AG04450 (cell line): ENCODE measurements at regions not wholly inside any gene's neighbourhood (a gene's known extent, or its start where the extent isn't known, plus 50 kb on each side); places are given as distances from the start of the nearest gene placed in this dataset.

Experiments used
- CTCF ChIA-PET: fragments of 300-600, 350-600 bp; formaldehyde crosslinking; extraction: SDS; loops from one replicate; lab custom pipeline; 2022; ENCODE audit warnings: antibody characterized with exemption, inconsistent platforms; lab: Charles Lee
- POLR2A ChIA-PET: fragments of 350-600 bp; formaldehyde crosslinking; extraction: SDS; loops from one replicate; lab custom pipeline; 2021; ENCODE audit warnings: antibody characterized with exemption, inconsistent platforms; lab: Yijun Ruan, JAX
- DNase-seq: peaks from one replicate; pipeline ENCODE4 v3.0.0-alpha.2; 2011; ENCODE audit warnings: low read depth, low spot score
- H3K27ac ChIP-seq: one replicate; pipeline ENCODE4 v1.5.1; 2012; ENCODE audit warnings: low read depth, low read length, control low read depth
- H3K27me3 ChIP-seq: one replicate; pipeline ENCODE4 v1.6.0; 2012; ENCODE audit warnings: low read length; ENCODE audit not compliant: control insufficient read depth, insufficient read depth
- H3K4me3 ChIP-seq: 2 replicates; pipeline ENCODE4 v1.5.1; 2011; ENCODE audit warnings: mild to moderate bottlenecking, low read depth, low read length, control low read depth
- H3K9me3 ChIP-seq: 2 replicates; pipeline ENCODE4 v1.5.1; 2012; ENCODE audit warnings: low read length; ENCODE audit not compliant: control insufficient read depth, insufficient read depth
- CTCF ChIP-seq: IDR thresholded peaks from 2 replicates; pipeline ENCODE4 v1.5.1; 2011; ENCODE audit warnings: low read depth, low read length, control low read depth, inconsistent platforms

DNA sequence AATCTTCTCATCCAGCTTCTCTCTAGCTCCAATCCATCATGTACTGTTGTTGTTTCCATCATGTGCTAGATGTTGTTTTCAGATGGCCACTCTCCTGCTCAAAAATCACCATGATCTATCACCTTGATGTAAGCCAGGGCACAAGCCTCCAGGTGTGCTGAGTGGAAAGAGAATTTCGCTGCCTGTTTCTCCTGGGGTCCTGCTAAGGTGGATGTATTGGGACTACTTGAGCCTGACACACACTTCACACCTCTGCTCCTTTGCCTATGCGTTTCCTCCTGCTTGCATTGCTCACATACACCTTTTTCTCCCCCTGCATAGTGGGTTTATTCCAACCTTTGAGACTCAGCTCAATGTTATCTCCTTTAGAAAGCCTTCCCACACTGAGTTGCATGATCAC is 287.6 kb downstream of the CYRIA start:
- POLR2A ChIA-PET, result interaction anchor here (0.6 kb wide), 1 partner anchor 734 kb away, joined by 7 read pairs; no protein-coding TSS in a partner anchor
- no peak overlapping the region for H3K4me3 ChIP-seq
- CTCF ChIA-PET, result no interaction called here
- no peak for DNase-seq
- no peaks in the 10 kb centered on the region for H3K27me3 ChIP-seq
- no peak overlapping the region for H3K27ac ChIP-seq
- TF ChIP-seq CTCF, result no peak
- H3K9me3 ChIP-seq, result peaks cover 17% of the 10 kb centered on the region

DNA sequence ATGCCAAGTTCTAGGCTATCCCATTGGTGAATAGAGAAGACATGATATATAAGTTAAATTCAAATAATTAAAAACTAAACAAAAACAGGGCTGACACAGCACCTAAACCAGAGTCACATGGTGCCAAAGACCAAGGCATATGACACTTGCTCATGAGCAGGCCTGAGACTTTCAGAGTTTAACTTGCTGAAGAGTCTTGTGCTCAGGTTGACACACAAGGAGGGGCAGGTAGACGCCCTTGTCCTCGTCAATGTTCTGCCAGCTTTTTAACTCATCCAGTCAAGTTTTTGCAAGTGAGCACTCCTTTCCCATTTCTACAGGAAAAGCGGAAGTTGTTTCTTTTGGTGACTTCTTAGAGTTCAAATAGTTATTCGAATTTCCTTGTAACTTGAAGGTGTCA is 289.7 kb downstream of the CYRIA start:
- POLR2A ChIA-PET, result no interaction called here
- no peak overlapping the region for H3K27ac ChIP-seq
- DNase-seq, result no peak
- peaks cover 18% of the 10 kb centered on the region for H3K9me3 ChIP-seq
- no peaks in the 10 kb centered on the region for H3K27me3 ChIP-seq
- no peak overlapping the region for H3K4me3 ChIP-seq
- no peak for TF ChIP-seq CTCF
- CTCF ChIA-PET, result no interaction called here

DNA sequence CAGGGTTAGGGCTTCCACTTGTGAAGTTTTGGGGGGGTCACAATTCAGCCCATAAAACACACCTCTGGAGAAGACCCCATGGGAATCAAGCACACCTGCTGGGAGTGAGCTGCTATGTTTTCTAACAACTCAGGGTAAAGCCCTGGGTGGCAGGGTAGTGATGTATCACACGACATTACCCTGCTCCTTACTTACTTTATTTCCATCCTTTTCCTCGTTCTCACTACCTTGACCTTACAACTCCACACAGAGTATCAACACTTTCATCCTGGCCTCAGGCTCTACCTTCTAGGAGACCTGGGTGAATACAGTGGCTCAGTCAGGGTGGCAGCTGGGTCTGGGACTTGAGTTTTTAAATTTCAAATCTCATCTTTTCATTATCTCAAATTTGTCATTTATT is 290.3 kb downstream of the CYRIA start:
- POLR2A ChIA-PET, result no interaction called here
- no peak overlapping the region for H3K4me3 ChIP-seq
- no peak for TF ChIP-seq CTCF
- no peaks in the 10 kb centered on the region for H3K27me3 ChIP-seq
- H3K9me3 ChIP-seq, result peaks cover 18% of the 10 kb centered on the region
- CTCF ChIA-PET, result no interaction called here
- no peak for DNase-seq
- H3K27ac ChIP-seq, result no peak overlapping the region

GRCh38 chr2:16374671-16375070 is 291.0 kb downstream of the CYRIA start:
- Histone ChIP-seq H3K9me3 (peaks cover 14% of the 10 kb centered on the region), H3K27me3 (no peaks in the 10 kb centered on the region), H3K4me3 (no peak overlapping the region), H3K27ac (no peak overlapping the region)
- ChIA-PET POLR2A (no interaction called here), CTCF (no interaction called here)
- DNase-seq, result no peak
- TF ChIP-seq CTCF, result no peak

- POLR2A ChIA-PET, result no interaction called here
Observed at GRCh38 chr2:16373341-16373740, 292.3 kb downstream of the CYRIA start.

More at GRCh38 chr2:16373341-16373740, 292.3 kb downstream of the CYRIA start:
- H3K9me3 ChIP-seq, result peaks cover 11% of the 10 kb centered on the region
- DNase-seq, result no peak
- no peak overlapping the region for H3K27ac ChIP-seq
- CTCF ChIA-PET, result no interaction called here
- no peak overlapping the region for H3K4me3 ChIP-seq
- TF ChIP-seq CTCF, result no peak
- no peaks in the 10 kb centered on the region for H3K27me3 ChIP-seq
